Activated CD4-positive, alpha-beta T cell treated with anti-CD3 and anti-CD28 coated beads for 24 hours (primary cell): ENCODE measurements at regions not wholly inside any gene's neighbourhood (a gene's known extent, or its start where the extent isn't known, plus 50 kb on each side); places are given as distances from the start of the nearest gene placed in this dataset.
"Not testable (repeated sequence)": the region's sequence is repeated elsewhere in the genome, so short reads cannot be mapped to it uniquely, and the experiment has no call there.

Experiments used
- DNase-seq, 2 donors: peaks; one replicate each; pipeline ENCODE4 v3.0.0-alpha.2; 2020; ENCODE audit warnings: low read depth in 2 of 2

DNA sequence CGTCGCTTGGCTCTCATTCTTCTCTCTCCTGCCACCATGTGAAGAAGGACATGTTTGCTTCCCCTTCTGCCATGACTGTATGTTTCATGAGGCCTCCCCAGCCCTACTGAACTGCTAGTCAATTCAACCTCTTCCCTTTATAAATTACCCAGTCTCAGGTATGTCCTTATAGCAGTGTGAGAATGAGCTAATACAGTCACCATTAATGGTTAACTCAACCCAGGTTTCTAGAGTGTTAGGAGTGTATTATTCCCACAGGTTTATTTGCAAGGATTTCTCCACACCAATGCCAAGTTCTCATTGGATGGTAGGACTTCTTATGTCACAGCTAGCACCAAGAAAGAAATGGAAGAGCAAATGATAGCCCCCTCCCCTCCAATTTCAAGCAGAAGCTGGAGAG, 71.9 kb downstream of the DYNAP start:
- no peak for DNase-seq

DNA sequence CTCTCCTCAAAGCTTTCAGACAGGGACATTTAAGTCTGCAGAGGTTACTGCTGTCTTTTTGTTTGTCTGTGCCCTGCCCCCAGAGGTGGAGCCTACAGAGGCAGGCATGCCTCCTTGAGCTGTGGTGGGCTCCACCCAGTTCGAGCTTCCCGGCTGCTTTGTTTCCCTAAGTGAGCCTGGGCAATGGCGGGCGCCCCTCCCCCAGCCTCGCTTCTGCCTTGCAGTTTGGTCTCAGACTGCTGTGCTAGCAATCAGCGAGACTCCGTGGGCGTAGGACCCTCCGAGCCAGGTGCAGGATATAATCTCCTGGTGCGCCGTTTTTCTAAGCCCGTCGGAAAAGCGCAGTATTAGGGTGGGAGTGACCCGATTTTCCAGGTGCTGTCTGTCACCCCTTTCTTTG, 78.7 kb downstream of the DYNAP start:
- not testable (repeated sequence) for DNase-seq

DNA sequence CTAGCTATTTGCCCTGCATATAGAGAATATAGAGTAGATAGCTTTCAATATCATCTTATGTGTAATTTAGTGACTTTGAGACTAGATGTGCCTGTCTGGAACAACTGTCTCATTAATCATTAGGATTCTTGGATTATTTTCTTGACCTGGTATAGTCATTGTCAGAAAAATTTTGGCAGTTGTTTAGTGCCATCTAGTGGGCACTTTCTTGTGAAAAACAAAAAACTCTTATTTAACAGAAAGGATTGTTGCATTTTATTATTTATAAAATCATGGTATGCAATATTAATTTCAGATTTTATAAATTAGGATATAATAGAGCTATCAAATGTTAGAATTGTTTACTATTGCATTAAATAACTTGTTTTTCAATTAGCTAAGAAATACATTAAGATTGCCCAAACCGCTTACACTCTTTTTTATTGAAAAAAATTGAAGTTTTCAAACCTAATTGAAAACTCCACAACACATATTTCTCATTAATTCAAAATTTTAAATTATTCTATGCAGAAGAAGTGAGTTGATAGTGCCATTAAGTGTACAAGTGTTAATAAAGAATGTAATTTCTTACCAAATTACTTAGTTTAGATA, 80.3 kb downstream of the DYNAP start:
- no peak for DNase-seq

DNA sequence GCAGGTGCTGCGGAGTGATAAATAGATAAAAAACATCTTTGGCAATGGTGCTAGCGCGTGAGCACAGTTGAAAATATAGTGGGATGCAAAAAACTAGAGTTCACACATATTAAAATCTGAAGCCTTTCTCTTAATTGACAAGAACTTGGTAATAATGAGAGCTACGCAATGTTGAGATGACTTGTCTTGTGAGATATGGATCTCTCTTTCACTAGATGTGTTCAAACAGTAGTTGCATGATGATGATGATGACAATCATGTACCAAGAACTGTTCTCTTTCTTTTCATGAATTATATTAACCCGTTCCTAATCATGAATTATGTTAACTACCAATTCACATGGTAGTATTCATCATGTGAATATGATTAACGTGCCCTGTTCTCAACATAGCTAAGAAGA, 81.1 kb downstream of the DYNAP start:
- DNase-seq, result no peak

DNA sequence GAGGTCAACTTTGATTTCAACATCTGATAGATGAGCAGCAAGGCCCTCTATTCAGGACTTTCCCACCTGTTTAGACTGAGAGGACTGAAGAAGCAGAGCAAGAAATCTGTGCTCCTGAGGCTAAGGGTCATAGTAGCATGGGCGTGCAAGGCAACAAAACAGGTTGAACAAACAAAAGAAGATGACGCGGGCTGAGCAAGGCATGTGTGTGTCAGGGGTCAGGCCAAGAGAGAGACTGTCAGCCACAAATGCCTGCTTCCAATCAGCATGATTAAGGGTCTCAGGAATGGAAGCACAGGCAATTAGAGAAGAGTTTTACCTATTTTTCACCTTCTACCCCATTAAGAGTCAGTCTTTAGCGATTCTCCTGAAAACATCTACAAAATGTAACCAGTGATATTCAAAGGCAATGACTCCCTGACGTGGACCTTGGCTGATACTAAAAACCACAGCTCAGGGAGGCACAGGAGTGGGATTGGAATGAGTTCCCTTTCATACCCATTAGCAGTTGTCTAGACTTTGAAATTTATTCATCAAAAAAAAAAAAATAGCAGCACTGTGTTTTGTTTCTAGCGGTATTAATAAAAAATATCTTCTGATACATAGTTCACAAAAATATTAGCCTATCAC, 81.9 kb downstream of the DYNAP start:
- no peak for DNase-seq

DNA sequence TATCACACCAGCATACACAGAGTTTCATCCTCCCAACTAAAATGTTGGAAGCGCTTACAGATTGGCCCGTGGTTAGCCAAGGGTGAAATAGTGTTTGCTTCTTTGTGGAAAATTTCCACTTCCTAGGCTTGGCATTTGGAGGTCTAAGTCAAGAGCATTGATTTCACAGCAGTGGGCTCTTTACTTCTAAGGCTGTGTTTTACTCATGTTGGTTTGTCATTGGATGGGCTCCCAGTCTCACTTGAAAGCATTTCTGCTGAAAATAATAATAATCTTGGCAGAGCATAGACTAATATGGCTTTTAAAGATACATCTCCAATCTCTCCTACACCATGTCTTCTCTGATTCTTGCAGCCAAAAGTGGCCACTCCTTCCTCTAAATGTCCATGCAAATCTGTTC, 82.9 kb downstream of the DYNAP start:
- no peak for DNase-seq

DNA sequence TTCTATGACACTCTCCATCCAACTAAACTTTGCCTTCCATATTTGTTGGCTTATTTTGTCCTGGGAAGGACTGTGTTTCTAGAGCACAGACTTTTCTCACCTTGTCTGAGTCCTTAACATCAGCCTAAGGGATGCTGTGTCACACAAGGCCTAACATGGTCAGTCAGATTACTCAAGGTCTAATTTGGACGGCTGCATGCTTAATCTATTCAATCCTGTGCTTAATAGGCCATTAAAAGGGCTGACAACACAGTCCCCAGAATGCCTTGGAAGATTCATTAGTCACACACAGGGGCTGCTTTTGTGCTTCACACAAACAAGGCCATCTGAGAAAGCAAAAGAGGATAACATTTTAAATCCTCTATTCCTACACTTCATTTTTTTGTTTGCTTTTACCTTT, 84.0 kb downstream of the DYNAP start:
- DNase-seq, result no peak

DNA sequence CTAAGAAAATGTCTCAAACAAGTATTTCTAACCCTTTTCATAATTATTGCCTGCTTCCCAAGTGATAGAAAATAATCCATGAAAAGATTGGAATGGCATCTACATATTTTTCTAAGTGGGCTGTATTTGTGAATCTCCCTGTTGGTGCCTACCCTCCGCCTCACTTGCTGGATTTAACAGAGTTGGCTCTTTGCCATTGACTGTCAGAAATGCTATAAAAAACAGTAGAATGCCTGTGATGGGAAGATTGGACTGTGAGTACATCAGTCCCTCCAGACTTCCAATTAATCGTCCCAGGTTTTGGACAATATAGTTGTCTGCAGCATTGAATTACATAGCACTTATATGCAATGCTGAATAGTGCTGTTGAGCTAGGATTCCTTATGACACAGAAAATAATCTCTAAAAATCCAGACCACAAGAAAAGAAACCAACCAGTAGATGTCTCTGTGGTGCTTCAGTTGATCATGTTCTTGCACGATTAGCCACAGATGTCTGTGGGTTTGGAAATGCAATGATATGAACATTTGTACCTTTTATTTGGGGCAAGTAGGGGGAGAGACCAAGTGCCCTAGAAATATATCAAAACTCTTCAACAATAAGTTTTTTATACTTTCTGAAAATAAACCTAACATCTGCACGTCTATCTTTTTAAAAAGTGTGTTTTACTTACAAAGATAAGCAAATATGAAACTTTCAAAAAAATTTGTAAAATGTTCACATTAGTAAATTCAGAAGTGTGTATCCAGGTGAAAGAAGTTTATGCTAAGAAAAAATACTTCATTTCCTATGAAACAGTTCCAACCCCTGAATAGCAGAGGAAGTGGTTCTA, 88.5 kb downstream of the DYNAP start:
- DNase-seq, result no peak

DNA sequence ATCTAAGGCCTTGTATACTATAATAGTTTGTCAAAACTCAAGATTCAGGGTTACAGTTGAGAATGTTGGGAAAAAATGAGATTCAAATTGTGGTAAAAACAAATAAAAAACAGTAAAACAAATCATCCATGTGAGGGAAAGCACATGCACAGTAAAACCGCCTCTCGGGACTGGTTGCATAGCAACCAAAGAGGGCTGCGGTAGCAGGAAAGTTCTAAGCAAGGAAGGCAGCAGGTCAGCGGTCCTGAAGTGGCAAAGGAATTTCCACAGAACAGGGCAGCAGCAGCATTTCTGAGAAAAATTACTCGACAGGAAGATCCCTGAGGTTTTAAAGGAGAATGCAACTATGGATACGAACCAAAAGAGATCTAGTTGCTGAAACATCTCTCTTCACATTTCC, 93.7 kb downstream of the DYNAP start:
- no peak for DNase-seq

DNA sequence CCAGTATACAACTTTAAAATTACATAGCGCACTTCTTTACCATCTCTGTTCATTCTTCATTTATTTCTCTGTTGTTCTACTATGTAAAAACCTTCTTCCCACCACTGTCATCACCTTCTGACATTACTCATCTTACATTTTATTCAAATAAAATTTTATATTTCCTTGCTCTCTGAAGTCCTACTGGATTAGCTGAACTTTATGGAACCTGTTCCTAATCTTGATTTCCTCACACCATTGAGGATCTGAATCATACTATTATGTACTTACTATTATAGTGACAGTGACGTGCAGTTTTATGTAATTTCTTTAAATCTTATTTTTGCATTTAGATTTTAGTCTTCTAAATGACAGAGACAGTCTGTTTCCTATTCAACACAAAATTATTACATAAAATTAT, 98.3 kb downstream of the DYNAP start:
- no peak for DNase-seq

DNA sequence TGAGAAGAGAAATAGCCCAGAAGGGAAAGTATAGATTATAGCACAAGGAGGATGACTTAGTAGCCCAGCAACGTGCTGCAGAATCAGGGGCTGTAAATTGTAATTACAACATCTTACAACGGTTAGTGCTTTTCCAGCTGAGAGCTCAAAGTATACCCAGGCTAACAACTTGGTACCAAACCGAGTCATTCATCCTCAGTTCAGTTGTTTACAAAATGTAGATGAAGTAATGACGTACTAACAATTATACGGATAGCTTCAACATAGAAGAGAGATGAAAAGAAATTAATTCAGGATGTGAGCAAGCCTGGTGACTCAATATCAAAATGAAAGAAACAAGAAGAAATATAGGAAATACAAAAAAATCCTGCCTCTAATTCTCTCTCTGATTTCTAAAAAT, 99.2 kb downstream of the DYNAP start:
- no peak for DNase-seq

DNA sequence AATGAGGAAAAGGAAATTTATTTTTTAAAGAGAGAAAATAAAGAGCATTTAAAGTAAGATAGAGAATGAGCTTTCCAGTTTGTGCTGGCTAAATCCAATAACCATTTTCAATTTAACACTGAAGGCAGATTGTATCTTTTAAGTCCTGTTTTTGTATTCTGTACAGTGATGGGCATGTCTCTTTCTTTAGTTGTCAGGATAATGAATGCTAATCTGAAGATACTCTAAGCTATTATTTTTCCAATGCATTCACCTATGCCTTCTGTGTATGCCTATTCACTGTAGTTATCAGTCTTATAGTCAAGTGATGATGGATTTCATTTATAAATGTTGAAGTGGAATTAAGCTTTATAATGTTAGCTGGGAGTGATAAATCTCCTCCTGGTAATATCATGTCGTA, 101.4 kb downstream of the DYNAP start:
- no peak for DNase-seq

DNA sequence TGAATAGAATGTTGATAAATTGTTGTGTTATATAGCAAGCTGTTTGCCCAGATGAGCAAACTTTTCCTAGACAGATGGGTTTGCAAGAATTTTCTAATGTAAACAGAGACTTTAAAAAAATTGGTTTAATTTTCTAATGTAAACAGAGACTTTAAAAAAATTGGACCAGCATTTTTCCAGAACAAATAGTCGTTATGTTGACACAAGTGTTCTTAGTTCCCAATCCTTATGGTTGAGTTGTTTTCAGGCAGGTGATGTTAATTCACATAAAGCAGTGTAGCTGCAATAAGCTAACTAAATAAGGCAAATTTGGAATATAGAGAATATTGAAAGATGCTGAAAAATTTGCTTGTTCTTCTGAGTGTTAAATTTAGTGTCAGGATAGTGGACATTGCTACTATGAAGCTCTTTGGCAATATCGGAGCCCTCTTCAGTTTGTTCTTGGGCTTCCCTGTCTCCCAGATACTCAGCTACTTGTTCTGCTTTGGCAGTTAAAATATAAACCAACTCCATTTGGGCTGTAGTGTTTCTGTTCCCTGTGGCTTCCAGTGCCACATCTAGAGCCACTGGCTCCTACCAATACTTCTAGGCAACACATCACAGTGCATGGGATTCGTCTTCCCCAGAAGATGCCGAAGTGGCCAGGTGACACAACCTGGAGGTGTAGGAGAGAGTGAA, 105.7 kb downstream of the DYNAP start:
- no peak for DNase-seq

DNA sequence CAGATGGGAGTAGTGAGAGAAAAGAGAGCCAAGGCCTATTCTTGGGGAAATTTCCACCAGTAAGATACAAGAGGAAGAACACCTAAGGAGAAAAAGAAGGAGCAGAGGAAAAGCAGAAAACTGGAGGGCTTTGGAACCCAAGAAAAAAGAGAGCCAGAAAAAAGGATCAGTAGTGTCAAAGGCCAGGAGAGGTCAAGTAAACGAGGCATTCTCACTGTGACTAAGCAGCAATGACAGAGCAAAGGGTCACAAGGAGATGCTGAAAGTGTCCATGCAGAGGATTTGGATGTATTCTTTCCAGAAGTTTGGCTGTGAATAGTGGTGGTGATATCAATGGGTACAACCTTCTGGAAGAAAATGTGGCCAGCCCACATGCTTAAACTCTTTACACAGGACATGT, 109.5 kb downstream of the DYNAP start:
- DNase-seq, result no peak

DNA sequence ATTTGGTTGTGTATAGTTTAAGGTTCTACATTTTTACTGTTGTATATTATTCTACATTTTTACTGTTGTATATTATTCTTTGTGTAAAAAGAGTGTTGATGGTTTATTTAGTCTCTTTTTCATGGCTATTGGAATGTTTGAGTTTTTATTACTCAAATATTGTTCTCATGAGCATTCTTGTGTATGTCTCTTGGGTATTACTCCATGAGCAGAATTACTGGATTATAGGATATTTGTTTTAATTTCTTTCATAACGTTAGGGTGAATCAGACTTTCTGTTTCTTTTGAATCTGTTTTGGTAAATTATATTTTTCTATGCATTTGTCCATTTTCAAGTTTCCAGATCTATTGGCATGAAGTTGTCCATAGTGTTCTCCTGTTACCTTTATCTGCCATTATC, 111.6 kb downstream of the DYNAP start:
- DNase-seq, result no peak

DNA sequence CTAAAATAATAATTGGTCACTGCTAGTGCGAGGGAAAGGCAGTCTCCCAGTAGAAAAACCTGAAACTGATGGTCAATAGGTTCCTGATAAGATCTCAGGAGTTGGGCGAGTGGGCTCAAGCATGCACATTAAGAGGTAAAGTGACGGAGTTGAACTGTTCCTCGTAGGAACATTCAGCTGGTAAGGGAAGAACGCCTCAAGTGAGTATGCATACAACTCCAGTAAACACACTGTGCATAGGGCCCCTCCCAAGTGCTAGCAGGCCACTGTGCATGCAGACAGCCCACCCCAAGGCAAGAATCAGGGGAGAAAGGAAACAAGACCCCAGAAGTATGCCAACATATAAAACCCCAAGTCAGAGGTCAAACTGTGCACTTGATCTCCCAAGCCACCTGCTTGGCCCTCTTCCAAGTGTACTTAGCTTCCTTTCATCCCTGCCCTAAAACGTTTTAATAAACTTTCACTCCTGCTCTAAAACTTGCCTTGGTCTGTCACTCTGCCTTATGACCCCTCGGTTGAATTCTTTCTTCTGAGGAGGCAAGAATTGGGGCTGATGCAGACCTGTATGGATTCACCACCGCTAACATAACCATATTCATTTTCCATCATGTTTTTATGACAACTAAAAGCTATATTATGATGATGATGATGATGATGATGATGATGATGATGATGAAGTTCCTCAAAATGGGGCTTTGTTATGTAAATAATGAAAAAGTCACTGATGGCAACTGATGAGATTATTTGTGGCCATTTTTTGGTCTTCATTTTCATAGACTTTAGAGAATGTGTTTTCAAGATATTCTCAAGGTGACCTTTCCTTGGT, 118.0 kb upstream of the RAB27B start:
- DNase-seq, result no peak

DNA sequence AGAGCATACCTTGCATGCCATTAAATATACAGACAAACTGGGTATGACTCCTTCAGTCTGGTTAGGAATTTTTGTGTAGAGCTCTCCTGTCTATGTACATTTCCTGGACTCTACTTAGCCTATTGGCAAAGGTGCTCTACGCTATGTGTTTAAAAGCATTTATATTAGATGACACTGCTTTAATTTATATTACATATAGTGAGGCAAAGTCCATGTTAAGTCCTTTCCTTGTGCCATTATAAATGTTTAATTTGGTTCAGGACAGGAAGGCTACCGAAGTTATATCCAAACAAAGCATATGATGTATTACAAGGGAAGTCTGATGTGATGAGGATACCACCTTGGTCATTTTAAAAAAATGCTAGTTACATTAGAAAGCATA, 117.4 kb upstream of the RAB27B start:
- no peak for DNase-seq

DNA sequence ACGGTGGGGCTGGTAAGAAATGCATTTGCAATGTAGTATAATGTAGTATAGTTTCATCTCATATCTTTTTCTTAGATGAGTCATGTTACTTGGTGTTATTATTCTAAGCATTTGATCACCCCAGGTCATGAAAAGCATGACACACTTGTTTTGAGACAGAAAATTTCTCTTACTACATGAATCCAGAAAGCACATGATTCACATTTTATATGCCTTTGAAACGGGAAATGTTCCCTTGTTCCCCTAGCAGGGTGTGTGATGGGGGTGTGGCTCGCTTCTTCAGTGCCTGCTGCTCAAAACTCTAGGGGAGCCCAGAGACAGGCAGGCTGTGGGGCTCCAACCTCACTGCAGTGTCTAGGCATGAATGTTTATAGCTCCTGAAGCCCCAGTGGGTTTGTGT, 116.0 kb upstream of the RAB27B start:
- no peak for DNase-seq

DNA sequence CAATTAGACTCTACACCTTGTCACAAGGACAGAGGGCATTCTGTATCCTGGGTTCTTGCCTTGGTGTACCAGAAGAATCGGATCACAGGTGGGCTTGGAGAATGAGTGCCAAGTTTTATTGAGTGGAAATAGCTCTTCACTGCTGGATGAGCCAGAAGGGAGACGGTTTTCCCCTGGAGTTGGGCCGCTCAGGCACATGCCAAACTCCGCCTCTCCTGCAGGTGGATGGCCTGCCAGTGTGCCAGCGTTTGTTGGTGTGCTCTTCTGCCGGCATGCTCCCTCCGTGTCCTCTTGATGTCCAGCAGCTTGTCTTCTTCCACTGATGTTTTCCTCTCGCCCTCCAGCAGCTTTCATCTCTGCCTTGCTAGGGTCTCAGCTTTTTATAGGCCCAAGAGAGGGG, 115.5 kb upstream of the RAB27B start:
- no peak for DNase-seq

DNA sequence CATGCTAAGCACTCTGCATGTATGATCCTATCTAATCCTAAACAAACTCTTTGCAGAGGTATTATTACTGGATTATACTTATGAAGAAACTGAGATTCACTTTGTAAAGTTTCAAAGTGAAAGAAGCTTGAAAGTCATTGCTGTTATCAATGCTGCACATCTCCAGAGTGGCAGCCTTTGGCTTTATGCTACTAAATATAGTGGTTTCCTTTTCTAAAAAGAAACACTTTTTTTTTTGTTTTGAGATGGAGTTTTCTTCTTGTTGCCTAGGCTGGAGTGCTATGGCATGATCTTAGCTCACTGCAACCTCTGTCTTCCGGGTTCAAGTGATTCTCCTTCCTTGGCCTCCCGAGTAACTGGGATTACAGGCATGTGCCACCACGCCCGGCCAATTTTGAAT, 114.9 kb upstream of the RAB27B start:
- DNase-seq, result no peak

DNA sequence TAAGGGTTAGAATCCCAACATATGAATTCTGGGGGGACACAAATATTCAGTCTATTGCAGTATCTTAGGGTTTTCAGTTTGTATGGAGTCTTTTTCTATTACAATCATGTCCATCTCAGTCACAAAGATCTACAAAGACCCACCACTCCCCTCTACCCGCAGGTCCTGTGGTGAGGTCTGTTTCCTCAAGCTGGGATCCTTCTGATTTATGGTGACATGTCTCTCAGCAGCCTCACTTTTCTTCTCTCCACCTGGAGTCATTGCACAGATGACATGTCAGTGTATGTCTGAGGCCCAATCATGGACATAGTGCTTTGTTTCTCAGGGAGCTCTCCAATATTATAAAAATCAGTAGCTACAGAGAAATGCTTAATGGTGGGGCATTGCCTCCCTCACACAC, 113.4 kb upstream of the RAB27B start:
- DNase-seq, result no peak

DNA sequence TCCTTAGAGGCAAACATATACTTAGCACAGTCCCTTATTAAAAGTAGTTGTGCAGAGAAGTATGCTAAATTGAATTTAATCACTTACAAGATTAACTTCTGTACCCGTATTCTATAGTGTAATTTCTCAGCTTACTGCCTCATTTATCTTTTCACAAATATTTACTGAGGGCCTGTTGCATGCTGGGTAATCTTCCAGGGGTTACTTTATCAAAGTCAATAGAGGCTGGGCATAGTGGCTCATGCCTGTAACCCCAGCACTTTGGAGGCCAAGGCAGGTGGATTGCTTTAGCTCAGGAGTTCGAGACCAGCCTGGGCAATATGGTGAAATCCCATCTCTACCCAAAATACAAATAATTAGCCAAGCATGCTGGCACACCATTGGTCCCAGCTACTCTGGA, 111.7 kb upstream of the RAB27B start:
- DNase-seq, result no peak
